ENCODE measurements at regions not wholly inside any gene's neighbourhood (a gene's known extent, or its start where the extent isn't known, plus 50 kb on each side); places are given as distances from the start of the nearest gene placed in this dataset.
"Not testable (repeated sequence)": the region's sequence is repeated elsewhere in the genome, so short reads cannot be mapped to it uniquely, and the experiment has no call there.

DNA sequence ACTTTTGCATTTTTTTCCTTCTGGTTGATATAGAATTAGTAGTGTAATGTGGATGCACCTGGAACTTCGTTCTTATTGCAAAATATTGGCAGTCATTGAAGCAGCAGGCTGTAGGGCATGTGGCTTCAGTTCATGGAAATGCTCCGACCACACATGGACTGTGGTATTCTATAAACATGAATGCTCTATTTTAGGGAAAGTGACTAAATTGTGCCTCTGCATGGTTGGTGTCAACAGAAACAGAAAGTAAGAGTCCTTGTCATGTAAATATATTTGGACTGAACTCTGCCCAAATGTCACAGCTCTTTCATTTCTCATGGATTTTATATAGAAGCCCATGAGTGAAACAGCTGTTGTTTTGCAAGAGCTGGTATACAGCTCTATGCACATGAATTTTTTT, 917.0 kb downstream of the LRFN5 start:
- no peak for DNase-seq (ENCODE audit: low read depth in 2 of 2)

DNA sequence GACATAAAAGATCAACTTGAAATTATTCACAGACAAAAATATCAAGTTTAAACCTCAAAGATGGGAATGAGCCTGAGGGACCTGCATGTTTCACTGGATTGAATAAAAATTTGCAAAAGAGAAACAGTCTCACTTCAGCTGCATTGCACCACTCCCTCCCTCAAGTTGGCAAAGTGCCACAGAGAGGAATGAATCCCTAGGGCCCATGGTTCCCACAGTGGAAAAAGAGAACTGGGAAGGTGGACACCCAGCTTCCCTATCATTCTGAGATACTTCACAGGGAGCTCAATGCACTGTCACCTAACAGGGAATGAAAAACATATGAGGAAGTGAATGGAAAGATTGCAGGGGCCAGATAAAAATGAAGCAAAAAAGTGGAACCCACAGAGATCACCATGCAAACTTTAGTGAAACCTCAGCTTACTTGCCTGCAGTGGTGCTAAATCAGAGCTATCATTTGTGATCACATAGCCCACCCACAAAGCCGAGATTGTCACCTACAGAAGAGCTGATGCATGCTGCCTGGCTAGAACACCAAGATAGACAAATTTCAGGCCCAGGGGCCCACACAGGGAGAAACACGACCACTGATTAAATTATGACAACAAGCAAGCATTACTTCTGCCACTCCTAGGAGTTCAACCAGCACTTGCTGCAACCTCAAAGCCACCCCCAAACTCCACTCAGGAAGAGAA, 911.3 kb downstream of the LRFN5 start:
- no peak for DNase-seq (ENCODE audit: low read depth in 2 of 2)

DNA sequence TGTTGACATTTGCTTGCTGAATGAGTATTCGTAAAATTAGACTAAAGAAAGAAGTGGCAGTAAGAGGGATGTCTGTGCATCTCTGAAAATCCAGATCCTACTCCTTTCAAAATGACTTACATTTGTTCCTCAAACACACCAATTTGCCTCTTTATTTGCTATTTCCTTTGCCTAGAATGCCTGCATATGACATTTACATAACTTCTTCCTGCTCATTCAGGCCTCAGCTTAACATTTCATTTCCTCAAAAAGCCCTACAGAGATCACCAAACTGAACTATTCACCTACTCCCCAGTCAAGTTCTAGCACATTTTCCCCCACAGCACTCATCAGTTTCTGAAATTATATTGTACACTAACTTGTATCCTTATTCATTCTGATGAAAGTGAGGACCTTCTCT, 907.2 kb downstream of the LRFN5 start:
- DNase-seq (ENCODE audit: low read depth in 2 of 2), result no peak

DNA sequence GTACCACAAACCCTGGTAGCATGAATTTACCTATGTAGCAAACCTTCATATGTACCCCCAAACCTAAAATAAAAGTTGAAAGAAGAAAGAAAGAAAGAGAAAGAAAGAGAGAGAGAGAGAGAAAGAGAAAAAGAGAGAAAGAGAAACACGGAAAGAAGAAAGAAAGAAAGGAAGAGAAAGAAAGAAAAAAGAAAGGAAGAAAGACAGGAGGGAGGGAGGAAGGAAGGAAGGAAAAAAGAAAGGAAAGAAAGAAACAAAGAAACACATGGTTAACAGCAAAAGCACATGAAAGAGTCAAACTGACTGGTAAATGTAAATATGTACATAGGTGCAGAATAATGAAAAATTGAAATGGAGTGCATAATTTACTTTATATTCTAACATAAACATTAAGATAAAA, 903.4 kb downstream of the LRFN5 start:
- no peak for DNase-seq (ENCODE audit: low read depth in 2 of 2)

DNA sequence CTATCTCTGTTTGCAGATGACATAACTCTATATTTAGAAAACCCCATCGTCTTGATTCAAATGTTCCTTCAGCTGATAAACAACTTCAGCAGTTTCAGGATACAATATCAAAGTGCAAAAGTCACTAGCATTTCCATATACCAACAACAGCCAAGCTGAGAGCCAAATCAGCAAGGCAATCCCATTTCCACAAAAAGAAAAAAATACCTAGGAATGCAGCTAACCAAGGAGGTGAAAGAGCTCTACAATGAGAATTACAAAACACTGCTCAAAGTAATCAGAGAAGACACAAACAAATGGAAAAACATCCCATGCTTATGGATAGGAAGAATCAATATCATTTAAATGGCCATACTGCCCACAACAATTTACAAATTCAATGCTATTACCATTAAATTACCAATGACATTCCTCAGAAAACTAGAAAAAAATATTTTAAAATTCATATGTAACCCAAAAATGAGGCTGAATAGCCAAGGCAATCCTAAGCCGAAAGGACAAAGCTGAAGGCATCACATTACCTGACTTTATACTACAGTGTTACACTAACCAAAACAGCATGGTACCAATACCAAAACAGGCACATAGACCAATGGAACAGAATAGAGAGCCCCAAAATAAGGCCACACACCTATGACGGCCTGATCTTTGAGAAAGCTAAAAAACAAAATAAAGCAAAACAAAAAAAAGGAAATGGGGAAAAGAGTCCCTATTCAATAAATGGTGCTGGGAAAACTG, 901.7 kb downstream of the LRFN5 start:
- DNase-seq (ENCODE audit: low read depth in 2 of 2), result no peak

DNA sequence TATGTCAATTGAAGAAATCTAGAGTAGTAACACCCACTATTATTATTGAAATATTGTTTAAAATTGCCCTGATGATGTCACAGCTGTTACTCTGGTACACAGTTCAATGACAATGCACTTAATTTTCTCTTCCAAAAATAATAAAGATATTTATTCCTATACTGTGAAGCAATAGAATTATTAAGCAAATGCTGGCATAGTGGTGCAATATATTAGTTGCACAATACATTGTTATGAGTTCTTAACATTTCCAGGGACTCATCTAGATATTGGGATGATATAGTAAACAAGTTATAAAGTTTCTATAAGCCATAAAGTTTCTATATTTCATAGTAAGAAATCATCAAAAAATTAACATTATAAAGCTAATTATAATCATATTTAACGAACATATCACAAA, 897.8 kb downstream of the LRFN5 start:
- DNase-seq (ENCODE audit: low read depth in 2 of 2), result no peak

DNA sequence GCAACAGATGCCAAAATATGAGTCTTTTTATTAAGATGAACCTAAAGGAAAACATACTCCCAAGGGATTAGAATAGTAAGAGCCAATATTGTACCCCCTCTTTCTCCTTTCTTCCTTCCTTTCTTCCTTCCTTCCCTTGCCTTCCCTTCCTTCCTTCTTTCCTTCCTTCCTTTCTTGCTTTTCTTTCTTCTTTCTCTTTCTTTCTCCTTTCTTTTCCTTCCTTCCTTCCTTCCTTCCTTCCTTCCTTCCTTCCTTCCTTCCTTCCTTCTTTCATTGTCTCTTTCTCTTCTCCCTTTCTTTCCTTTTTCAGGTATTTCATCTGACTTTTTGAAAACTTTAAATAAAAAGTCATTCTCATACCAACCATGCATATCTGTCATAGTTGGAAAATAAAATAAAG, 892.5 kb downstream of the LRFN5 start:
- DNase-seq (ENCODE audit: low read depth in 2 of 2), result no peak

DNA sequence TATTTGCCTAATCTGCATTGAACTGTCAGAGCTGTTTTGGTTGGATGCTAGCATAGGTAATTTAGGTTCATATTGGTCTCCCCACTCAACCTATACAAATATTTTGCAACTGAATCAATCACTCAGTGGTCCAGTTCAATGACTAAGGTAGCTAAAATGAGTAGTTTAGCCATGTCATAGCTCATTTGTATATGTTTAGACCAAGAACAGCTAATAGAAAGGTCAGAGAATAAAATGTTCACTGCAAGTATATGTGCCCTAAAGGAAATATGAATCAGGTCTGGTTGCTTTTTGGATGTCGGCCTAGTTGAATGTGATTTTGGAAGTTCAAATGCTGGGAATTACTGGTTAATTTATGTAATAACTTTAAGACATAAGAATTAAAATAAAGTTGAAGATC, 883.9 kb downstream of the LRFN5 start:
- no peak for DNase-seq (ENCODE audit: low read depth in 2 of 2)

DNA sequence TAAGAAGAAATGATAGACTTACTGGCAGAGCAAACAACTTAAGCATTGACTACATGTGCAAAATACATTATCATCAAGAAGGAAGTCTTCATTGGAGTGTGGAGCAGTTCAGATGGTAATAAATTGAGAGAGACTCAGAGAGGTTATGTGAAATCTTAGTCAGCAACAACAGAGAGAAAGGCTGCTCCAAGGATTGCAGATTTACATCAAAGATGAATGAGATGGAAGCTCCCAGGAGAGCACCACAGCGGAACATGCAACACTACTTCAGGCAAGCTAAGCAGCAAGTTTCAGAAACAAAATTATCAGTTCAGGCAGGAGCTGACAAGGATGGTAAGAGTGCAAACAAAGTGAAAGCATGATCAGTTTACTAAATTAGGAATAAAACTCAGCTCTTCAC, 882.3 kb downstream of the LRFN5 start:
- DNase-seq (ENCODE audit: low read depth in 2 of 2), result no peak

DNA sequence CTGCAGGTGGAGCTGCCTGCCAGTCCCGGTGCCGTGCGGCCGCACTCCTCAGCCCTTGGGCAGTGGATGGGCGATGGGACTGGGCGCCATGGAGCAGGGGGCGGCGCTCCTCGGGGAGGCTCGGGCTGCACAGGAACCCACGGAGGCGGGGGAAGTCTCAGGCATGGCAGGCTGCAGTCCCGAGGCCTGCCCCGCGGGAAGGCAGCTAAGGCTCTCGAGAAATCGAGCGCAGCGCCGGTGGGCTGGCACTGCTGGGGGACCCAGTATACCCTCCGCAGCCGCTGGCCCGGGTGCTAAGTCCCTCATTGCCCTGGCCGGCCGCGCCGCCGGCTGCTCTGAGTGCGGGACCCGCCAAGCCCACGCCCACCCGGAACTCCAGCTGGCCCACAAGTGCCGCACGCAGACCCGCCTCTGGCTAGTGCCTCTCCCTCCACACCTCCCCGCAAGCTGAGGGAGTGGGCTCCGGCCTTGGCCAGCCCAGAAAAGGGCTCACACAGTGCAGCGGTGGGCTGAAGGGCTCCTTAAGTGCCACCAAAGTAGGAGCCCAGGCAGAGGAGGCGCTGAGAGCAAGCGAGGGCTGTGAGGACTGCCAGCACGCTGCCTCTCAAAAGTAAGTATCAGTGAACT, 875.8 kb downstream of the LRFN5 start:
- DNase-seq (ENCODE audit: low read depth in 2 of 2), result not testable (repeated sequence)

DNA sequence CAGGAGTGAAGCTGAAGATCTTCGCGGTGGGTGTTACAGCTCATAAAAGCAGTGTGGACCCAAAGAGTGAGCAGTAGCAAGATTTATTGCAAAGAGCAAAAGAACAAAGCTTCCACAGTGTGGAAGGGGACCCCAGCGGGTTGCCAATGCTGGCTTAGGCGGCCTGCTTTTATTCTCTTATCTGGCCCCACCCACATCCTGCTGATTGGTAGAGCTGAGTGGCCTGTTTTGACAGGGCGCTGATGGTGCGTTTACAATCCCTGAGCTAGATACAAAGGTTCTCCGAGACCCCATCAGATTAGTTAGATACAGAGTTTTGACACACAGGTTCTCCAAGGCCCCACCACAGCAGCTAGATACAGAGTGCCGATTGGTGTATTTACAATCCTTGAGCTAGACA, 875.0 kb downstream of the LRFN5 start:
- DNase-seq (ENCODE audit: low read depth in 2 of 2), result not testable (repeated sequence)

DNA sequence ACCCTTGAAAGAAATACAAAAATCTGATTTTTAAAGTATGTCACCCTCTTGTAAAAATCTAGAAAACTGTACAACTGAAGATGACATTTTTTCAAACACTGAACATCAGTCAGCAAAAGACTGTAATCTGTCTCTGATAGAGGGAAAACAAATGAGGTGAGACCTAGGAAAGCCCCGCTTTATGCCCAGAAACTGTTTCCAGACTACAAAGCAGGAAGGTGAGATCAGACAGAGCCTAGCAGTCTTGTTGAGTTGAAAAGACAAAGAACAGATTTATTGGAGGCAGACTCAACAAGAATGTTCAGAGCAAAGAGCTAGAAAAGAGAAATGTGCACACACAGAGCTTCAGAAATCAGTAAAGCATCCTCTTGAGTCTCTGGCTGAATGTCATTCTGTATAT, 873.6 kb downstream of the LRFN5 start:
- DNase-seq (ENCODE audit: low read depth in 2 of 2), result no peak

DNA sequence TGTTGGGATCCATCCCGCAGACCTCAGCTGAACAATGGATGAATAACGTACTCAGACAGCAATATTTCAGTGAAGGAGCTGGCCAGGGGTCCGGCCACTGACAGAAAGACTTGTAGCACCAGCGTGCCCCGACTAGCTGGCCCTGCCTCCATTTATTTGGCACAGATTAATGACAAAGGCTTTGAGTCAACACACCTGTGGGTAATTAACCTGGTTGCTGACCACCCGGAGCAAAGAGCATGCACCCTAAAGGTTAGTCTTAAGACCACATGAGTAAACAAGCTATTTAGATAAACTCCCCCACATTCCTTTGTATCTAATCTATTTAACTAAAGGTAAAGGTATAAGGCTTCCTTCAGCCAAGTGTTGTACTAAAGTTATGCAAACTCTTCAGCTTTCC, 868.6 kb downstream of the LRFN5 start:
- DNase-seq (ENCODE audit: low read depth in 2 of 2), result no peak

DNA sequence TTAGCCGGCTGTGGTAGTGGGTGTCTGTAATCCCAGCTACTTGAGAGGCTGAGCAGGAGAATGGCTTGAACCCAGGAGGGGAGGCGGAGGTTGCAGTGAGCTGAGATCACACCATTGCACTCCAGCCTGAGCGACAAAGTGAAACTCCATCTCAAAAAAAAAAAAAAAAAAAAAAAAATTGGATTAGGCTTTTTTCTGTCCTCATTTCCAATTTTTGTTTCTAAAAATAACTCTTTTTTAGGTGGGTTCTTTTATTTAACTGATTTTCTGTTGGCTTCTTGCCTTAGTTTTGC, 863.7 kb downstream of the LRFN5 start:
- no peak for DNase-seq (ENCODE audit: low read depth in 2 of 2)

DNA sequence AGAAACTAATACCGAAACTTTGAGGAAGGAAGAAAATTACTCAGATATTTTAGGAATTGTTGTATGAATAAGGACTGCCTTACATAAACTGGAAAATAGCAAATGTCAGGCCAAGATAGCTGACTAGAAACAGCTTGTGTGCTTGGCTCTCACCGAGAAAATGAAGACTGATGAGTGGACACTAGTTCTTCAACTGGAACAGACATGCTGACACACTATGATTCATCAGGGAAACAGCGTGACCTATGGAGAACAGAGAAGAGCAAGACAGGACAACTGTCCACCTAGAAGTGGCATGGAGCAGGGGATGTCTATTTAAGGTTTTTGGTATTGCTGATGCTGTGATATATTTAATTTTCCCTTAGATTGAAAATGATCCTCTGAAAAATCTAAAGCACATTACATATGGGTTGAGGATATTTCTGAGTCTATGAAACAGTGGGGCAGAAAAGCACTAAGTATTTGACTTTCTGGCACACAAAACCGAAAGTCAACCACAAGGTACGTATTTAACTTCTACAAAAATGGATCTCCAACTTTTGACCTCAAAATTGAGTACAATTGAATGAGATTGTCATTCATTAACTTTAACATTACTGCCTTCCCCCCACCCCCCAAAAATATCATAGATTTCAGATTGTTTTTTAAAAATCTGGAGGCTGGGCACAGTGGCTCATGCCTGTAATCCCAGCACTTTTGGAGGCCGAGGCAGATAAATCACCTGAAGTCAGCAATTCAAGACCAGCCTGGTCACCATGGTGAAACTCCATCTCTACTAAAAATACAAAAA, 863.2 kb downstream of the LRFN5 start:
- DNase-seq (ENCODE audit: low read depth in 2 of 2), result no peak

DNA sequence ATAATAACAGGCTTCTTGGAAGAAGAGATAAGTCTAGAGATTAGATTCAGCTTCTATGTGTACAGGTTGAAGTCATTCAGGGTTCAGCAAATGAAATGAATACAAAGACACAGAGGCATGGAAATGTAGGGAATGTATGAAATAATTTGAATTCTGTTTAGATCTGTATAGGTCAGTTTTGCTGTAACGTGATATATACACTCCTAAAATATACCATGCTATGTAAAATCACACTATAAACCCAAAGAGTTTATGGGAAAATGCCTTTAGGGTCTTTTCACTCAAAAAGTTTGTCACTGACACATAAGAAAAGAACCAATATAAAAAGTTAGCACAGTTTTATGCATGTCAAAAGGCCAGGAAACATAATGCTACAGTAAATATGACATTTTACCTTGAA, 854.0 kb downstream of the LRFN5 start:
- no peak for DNase-seq (ENCODE audit: low read depth in 2 of 2)

DNA sequence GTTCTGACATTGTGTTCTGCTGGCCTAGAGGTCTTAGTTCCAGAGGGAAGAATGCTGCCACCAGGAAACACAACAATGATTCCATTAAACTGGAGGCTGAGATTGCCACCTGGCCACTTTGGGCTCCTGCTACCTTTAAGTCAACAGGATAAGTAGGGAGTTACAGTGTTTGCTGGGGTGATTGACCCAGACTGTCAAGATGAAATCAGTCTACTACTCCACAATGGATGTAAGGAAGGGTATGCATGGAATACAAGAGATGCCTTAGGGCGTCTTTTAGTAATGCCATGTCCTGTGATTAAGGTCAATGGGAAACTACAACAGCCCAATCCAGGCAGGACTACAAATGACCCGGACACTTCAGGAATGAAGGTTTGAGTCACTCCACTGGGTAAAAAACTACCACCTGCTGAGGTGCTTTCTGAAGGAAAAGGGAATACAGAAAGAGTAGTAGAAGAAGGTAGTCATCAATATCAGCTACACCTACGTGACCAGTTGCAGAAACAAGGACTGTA, 852.6 kb downstream of the LRFN5 start:
- no peak for DNase-seq (ENCODE audit: low read depth in 2 of 2)

DNA sequence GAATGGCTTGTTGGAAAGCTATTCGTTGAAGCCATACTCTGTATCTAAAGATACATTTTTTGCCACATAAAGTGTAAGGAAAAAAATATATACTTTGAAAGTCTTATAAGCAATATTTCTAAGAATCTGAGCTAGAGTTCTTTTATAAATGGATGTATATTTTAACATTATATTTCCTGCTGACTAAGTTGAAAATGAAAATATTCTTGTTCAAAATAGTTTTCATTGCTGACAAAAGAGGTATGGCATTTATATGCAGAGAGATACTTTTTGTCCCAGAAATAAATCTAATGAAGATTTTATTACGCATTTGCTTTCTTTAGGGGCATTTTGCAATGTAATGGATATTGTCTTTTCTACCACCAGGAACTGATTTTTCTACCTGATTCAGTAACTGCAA, 834.9 kb downstream of the LRFN5 start:
- DNase-seq (ENCODE audit: low read depth in 2 of 2), result no peak

DNA sequence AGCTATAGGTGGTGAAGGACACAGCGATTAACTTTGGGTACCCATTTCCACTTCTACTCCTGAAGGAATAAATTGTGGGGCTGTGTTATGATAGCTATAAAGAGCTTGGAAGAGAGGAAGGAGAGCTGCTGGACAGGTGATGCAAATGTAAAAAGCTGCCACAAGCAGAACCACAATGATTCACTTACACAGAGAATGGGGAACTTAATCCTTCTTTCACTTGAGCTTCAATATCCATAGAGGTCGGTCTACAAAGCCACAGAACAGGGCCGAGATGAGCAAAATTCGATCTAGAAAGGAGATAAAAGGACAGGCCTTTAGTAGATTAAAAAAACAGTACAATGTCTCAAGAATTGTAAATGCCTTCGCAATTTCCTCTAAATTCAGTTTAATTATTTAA, 831.1 kb downstream of the LRFN5 start:
- DNase-seq (ENCODE audit: low read depth in 2 of 2), result no peak

DNA sequence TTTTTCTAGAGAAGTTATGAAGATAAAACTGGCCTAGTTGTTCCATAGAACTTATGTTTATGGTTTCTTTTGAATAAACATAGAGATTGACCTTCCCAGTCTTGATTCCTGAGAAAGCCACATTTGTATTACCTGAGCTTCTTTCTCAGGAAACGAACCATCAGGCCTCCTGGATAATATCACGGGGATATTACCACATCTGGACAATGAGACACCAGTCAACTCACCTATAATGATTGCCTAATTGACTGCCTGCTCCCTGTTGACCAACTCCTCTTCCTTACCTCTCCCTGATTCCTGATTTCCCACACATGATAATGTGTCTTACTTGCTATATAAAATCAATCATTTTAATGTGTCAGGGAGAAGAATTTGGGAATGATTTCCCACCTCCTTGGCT, 822.7 kb downstream of the LRFN5 start:
- no peak for DNase-seq (ENCODE audit: low read depth in 2 of 2)

DNA sequence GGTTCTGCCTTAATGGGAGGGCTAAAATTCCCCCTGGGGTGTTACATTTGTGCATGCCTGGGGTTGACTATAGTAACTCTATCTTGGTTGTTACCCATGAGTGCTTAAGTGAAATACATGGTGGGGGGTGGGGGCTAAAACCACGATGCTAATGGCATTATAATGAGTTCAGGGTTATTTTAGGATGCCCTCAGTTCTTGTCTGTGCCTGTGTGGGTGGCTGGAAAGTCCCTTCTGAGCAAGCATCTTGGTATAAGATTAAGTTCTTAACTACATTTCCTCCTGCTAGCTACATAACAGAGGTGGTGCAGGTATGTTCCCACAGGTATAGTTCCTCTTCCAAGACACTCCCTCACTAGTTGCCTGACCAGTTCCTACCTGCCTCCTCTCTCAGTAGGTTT, 822.3 kb downstream of the LRFN5 start:
- DNase-seq (ENCODE audit: low read depth in 2 of 2), result no peak

DNA sequence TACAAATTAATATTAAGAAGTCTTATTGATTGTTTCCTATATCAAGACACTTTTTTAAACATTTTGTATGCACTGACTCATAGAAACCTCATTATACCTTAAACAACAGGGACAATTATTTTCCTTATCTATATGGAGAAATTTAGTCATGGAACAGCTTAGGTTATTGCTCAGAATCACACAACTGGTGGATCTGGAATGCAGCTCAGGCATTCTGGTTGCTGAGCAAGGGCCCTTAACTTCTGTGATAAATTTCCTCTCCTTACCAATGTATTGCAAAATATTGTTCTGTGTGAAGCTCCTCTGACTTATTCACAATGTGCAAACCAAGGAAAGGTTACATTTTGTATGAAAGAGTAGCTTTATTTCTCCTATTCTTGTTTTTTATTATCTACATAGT, 817.8 kb downstream of the LRFN5 start:
- DNase-seq (ENCODE audit: low read depth in 2 of 2), result no peak

Measured in activated CD4-positive, alpha-beta T cell treated with anti-CD3 and anti-CD28 coated beads for 24 hours (primary cell).